SW 1271 (cell line): ENCODE measurements at regions not wholly inside any gene's neighbourhood (a gene's known extent, or its start where the extent isn't known, plus 50 kb on each side); places are given as distances from the start of the nearest gene placed in this dataset.
A peak's percentile ranks its signal among the peaks of the same experiment; 100 is the strongest.

ENCODE experiments used
- DNase-seq, 2 experiments: peaks; one replicate each; lab custom pipeline; 2025; lab: John Stamatoyannopoulos, UW

- DNase-seq = no peak
These were observed 1209.6 kb downstream of the ZPLD1 start for GRCh38 chr3:103644450-103644849.

GRCh38 chr3:103653996-103654395, 1219.2 kb downstream of the ZPLD1 start:
- DNase-seq = no peak

- DNase-seq = no peak
These were observed 1222.9 kb downstream of the ZPLD1 start for GRCh38 chr3:103657756-103658155.

- DNase-seq = no peak
These were observed 1226.0 kb downstream of the ZPLD1 start for GRCh38 chr3:103660810-103661209.

- no peak for DNase-seq
These were observed 1227.8 kb downstream of the ZPLD1 start for GRCh38 chr3:103662591-103662990.

- no peak for DNase-seq
These were observed 1237.5 kb downstream of the ZPLD1 start for GRCh38 chr3:103672346-103672745.

- no peak for DNase-seq
These were observed 1250.1 kb downstream of the ZPLD1 start for GRCh38 chr3:103684904-103685303.

GRCh38 chr3:103685939-103686338, 1251.1 kb downstream of the ZPLD1 start:
- no peak for DNase-seq

GRCh38 chr3:103690536-103690935, 1255.7 kb downstream of the ZPLD1 start:
- no peak for DNase-seq

- DNase-seq = no peak
These were observed 1259.0 kb downstream of the ZPLD1 start for GRCh38 chr3:103693831-103694230.

GRCh38 chr3:103698646-103699045, 1263.8 kb downstream of the ZPLD1 start:
- no peak for DNase-seq

- DNase-seq = no peak
These were observed 1264.4 kb downstream of the ZPLD1 start for GRCh38 chr3:103699228-103699627.

- no peak for DNase-seq
These were observed 1270.8 kb downstream of the ZPLD1 start for GRCh38 chr3:103705641-103706040.

- DNase-seq = no peak
These were observed 1271.9 kb downstream of the ZPLD1 start for GRCh38 chr3:103706671-103707070.

GRCh38 chr3:103711670-103712069, 1276.9 kb downstream of the ZPLD1 start:
- DNase-seq = no peak

- DNase-seq = peak; percentile 28 to 75
These were observed 1277.6 kb downstream of the ZPLD1 start for GRCh38 chr3:103712320-103713008.

- no peak for DNase-seq
These were observed 1294.7 kb downstream of the ZPLD1 start for GRCh38 chr3:103729547-103729946.

- DNase-seq = no peak
These were observed 1295.9 kb downstream of the ZPLD1 start for GRCh38 chr3:103730744-103731143.

- DNase-seq = no peak
These were observed 1318.2 kb downstream of the ZPLD1 start for GRCh38 chr3:103752986-103753385.

- DNase-seq = no peak
These were observed 1332.8 kb downstream of the ZPLD1 start for GRCh38 chr3:103767635-103768034.

GRCh38 chr3:103785017-103785416, 1350.2 kb downstream of the ZPLD1 start:
- no peak for DNase-seq

GRCh38 chr3:103785537-103785936, 1350.7 kb downstream of the ZPLD1 start:
- no peak for DNase-seq

- no peak for DNase-seq
These were observed 1351.5 kb downstream of the ZPLD1 start for GRCh38 chr3:103786296-103786695.

GRCh38 chr3:103787164-103787871, 1352.5 kb downstream of the ZPLD1 start:
- no peak for DNase-seq
